ENCODE measurements at regions not wholly inside any gene's neighbourhood (a gene's known extent, or its start where the extent isn't known, plus 50 kb on each side); places are given as distances from the start of the nearest gene placed in this dataset.
"Not testable (repeated sequence)": the region's sequence is repeated elsewhere in the genome, so short reads cannot be mapped to it uniquely, and the experiment has no call there.

DNA sequence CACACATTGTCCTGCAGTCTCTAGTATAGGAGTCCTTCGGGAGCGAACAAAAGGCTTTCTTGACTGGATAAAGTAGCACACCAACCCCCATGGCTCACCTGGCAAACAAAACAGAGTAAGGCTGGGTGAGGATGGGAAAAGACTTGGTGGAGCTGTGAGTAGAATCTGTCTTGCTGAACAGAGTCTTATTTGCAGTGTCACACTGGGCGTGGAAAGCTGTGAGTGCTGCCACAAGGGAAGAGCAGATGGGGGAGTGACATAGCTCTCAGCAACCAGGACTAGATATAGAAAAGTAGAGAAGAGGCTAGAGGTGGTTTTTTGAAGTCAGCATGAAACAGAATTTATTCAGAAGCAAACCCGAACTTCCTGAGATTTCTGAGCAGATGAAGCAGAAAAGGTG is 137.2 kb upstream of the ESX1 start:
- Mint-ChIP-seq H3K4me1 (no peaks in the 10 kb centered on the region), H3K36me3 (ENCODE audit: low read depth) (no peaks in the 10 kb centered on the region), H3K4me3 (no peak overlapping the region), H3K9me3 (peaks cover 2% of the 10 kb centered on the region), H3K27me3 (ENCODE audit: low read depth) (no peaks in the 10 kb centered on the region), H3K27ac (no peak overlapping the region)
- TF ChIP-seq, protein P1, sequence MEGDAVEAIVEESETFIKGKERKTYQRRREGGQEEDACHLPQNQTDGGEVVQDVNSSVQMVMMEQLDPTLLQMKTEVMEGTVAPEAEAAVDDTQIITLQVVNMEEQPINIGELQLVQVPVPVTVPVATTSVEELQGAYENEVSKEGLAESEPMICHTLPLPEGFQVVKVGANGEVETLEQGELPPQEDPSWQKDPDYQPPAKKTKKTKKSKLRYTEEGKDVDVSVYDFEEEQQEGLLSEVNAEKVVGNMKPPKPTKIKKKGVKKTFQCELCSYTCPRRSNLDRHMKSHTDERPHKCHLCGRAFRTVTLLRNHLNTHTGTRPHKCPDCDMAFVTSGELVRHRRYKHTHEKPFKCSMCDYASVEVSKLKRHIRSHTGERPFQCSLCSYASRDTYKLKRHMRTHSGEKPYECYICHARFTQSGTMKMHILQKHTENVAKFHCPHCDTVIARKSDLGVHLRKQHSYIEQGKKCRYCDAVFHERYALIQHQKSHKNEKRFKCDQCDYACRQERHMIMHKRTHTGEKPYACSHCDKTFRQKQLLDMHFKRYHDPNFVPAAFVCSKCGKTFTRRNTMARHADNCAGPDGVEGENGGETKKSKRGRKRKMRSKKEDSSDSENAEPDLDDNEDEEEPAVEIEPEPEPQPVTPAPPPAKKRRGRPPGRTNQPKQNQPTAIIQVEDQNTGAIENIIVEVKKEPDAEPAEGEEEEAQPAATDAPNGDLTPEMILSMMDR (IDR thresholded peaks at IDR 0.05; ENCODE audit: unreplicated experiment in 3 of 3) = no peak

DNA sequence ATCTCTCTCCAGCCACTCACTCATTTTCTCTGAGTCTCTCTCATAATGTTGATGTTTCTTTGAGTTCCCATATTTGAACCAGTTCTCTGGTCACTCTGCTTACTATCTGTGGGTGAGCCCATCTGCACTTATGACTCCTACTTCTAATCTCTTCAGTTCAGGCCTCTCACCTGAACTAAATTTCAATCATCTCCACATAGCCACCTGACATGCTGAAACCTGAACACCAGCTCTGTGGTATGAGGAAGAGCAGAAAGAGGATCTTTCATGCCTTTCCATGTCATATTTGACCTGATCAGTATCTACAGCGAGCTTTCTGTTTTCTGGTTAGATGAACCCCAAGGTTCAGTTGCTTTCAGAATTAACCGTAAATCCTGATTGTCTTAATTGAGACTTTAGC is 122.2 kb upstream of the ESX1 start:
- Mint-ChIP-seq H3K27me3 (ENCODE audit: low read depth) (peaks cover 3% of the 10 kb centered on the region), H3K27ac (no peak overlapping the region), H3K4me3 (no peak overlapping the region), H3K36me3 (ENCODE audit: low read depth) (no peaks in the 10 kb centered on the region), H3K9me3 (peaks cover 7% of the 10 kb centered on the region), H3K4me1 (no peaks in the 10 kb centered on the region)
- TF ChIP-seq, protein P1 (IDR thresholded peaks at IDR 0.05; ENCODE audit: unreplicated experiment in 3 of 3) = no peak

DNA sequence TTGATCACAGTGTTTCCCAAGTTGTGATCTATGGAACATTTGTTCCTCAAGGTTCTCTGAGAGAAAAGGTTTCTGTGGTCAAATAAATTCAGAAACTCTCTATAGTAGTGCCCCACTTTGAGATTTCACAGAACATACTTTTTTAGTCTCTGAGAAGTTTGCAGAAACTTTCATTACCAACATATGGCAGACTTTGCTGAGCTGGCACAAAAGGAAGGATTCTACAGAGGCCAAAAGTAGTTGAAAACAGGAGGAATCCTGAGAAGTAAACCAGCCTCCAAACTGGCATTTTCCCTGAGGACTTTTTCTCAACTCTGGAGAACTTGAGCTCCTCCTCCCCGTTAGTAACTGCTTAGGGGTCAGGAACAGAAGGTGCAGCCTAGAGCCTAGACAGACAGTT is 117.8 kb upstream of the ESX1 start:
- TF ChIP-seq, protein P1 (IDR thresholded peaks at IDR 0.05; ENCODE audit: unreplicated experiment in 3 of 3) = no peak
- Mint-ChIP-seq H3K36me3 (ENCODE audit: low read depth) (no peaks in the 10 kb centered on the region), H3K4me1 (no peaks in the 10 kb centered on the region), H3K9me3 (peaks cover 4% of the 10 kb centered on the region), H3K27me3 (ENCODE audit: low read depth) (peaks cover 3% of the 10 kb centered on the region), H3K4me3 (no peak overlapping the region), H3K27ac (no peak overlapping the region)

DNA sequence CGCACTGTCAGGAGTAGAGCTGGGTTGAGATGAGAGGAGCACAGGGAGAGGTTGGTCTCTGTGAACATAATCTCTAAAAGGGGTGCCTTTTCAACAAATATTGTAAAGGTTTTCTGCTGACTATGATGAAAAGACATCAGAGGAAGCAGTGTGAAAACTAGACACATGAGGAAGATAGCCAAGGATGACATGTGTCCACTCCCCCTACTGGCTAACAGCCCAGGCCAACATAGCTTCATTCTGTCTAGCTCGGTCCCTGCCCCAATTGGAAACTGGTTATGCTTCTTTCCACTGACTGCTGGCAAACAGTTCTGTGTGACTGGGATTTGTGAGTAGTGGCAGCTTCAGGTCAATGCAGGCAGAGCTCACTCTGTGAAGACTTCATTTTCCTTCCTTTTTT is 115.4 kb upstream of the ESX1 start:
- Mint-ChIP-seq H3K9me3 (peaks cover 7% of the 10 kb centered on the region), H3K27ac (no peak overlapping the region), H3K4me1 (no peaks in the 10 kb centered on the region), H3K36me3 (ENCODE audit: low read depth) (peaks cover 4% of the 10 kb centered on the region), H3K27me3 (ENCODE audit: low read depth) (peaks cover 3% of the 10 kb centered on the region), H3K4me3 (no peak overlapping the region)
- TF ChIP-seq, protein P1 (IDR thresholded peaks at IDR 0.05; ENCODE audit: unreplicated experiment in 3 of 3) = peak in 1 of 3 experiments; percentile 15

DNA sequence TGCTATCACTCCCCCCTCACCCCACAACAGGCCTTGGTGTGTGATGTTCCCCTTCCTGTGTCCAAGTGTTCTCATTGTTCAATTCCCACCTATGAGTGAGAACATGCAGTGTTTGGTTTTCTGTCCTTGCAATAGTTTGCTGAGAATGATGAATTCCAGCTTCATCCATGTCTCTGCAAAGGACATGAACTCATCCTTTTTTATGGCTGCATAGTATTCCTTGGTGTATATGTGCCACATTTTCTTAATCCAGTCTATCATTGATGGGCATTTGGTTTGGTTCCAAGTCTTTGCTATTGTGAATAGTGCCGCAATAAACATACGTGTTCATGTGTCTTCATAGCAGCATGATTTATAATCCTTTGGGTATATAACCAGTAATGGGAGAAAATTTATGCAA is 106.0 kb upstream of the ESX1 start:
- not testable (repeated sequence) for H3K27me3 Mint-ChIP-seq (ENCODE audit: low read depth); H3K4me3 Mint-ChIP-seq; H3K36me3 Mint-ChIP-seq (ENCODE audit: low read depth); H3K4me1 Mint-ChIP-seq; H3K27ac Mint-ChIP-seq
- peaks cover 29% of the 10 kb centered on the region for H3K9me3 Mint-ChIP-seq

DNA sequence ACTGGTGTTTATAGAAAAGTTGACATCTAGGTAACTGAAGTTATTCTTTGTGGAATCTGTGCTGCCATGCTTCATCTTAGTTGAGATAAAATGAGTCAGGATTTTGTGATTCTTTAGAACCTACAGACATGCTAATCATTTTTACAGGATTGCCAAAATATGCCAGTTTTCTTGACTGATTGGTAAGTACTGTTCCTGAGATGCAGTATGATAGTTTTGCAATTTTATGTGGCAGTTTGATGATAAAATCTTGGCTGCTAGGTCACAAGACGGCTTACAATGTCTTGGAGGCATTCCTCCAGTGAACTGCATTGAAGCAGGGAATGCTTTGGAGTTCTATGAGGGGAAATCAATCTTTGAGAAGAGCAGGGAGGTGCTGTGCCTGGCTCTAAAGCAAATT is 104.4 kb upstream of the ESX1 start:
- TF ChIP-seq, protein P1 (IDR thresholded peaks at IDR 0.05; ENCODE audit: unreplicated experiment in 3 of 3) = no peak
- no peaks in the 10 kb centered on the region for H3K36me3 Mint-ChIP-seq (ENCODE audit: low read depth)

More for the DNA sequence above, 104.4 kb upstream of the ESX1 start:
- Mint-ChIP-seq H3K27ac (no peak overlapping the region), H3K9me3 (peaks cover 32% of the 10 kb centered on the region), H3K4me3 (no peak overlapping the region), H3K27me3 (ENCODE audit: low read depth) (no peaks in the 10 kb centered on the region), H3K4me1 (no peaks in the 10 kb centered on the region)
